GM12872 (cell line): ENCODE measurements at regions not wholly inside any gene's neighbourhood (a gene's known extent, or its start where the extent isn't known, plus 50 kb on each side); places are given as distances from the start of the nearest gene placed in this dataset.

Experiments
- CTCF ChIP-seq: IDR thresholded peaks from 3 replicates; pipeline ENCODE4 v1.5.1; 2011; ENCODE audit warnings: low read depth, mild to moderate bottlenecking, low read length, moderate library complexity; ENCODE audit not compliant: insufficient read depth

- no peak for TF ChIP-seq CTCF
Observed at GRCh38 chr2:71926089-71926447, 221.6 kb downstream of the CYP26B1 start.

- TF ChIP-seq CTCF: no peak
Observed at GRCh38 chr2:71925268-71926088, 222.2 kb downstream of the CYP26B1 start.

GRCh38 chr2:71923887-71924533, 223.7 kb downstream of the CYP26B1 start:
- TF ChIP-seq CTCF: peak; percentile 84

GRCh38 chr2:71923143-71923525, 224.5 kb downstream of the CYP26B1 start:
- TF ChIP-seq CTCF: no peak

- no peak for TF ChIP-seq CTCF
Observed at GRCh38 chr2:71922499-71923142, 225.0 kb downstream of the CYP26B1 start.

- TF ChIP-seq CTCF: no peak
Observed at GRCh38 chr2:71922091-71922490, 225.6 kb downstream of the CYP26B1 start.

GRCh38 chr2:71919708-71920107, 228.0 kb downstream of the CYP26B1 start:
- no peak for TF ChIP-seq CTCF
